HEK293 (cell line): ENCODE measurements at regions not wholly inside any gene's neighbourhood (a gene's known extent, or its start where the extent isn't known, plus 50 kb on each side); places are given as distances from the start of the nearest gene placed in this dataset.

Experiments
- BCL11A ChIP-seq: fragments of 450-650 bp; formaldehyde crosslinking; IDR thresholded peaks from 2 replicates; pipeline ENCODE4 v1.5.1; 2016; ENCODE audit warnings: low read depth, missing biosample characterization, missing genetic modification characterization
- CTCF ChIP-seq: fragments of 450-650 bp; formaldehyde crosslinking; IDR thresholded peaks from 2 replicates; pipeline ENCODE4 v1.5.1; 2016; ENCODE audit warnings: missing biosample characterization, missing genetic modification characterization
- GLI4 ChIP-seq: fragments of 450-650 bp; formaldehyde crosslinking; IDR thresholded peaks from 2 replicates; pipeline ENCODE4 v1.5.1; 2016; ENCODE audit warnings: missing biosample characterization, missing genetic modification characterization
- KLF10 ChIP-seq: fragments of 450-650 bp; IDR thresholded peaks from 2 replicates; pipeline ENCODE4 v1.5.1; 2018; ENCODE audit warnings: missing biosample characterization, mild to moderate bottlenecking, missing genetic modification characterization
- MYNN ChIP-seq: fragments of 450-650 bp; formaldehyde crosslinking; IDR thresholded peaks from 2 replicates; pipeline ENCODE4 v1.5.1; 2016; ENCODE audit warnings: missing biosample characterization, missing genetic modification characterization, borderline replicate concordance
- YY1 ChIP-seq: fragments of 450-650 bp; formaldehyde crosslinking; IDR thresholded peaks from 2 replicates; pipeline ENCODE4 v1.5.1; 2018; ENCODE audit warnings: missing biosample characterization, missing genetic modification characterization
- ZBTB1 ChIP-seq: fragments of 450-650 bp; formaldehyde crosslinking; IDR thresholded peaks from 2 replicates; pipeline ENCODE4 v1.5.1; 2016; ENCODE audit warnings: missing biosample characterization, missing genetic modification characterization
- ZBTB26 ChIP-seq: fragments of 450-650 bp; formaldehyde crosslinking; optimal IDR thresholded peaks from 2 replicates; pipeline ENCODE3; 2016; ENCODE audit warnings: missing biosample characterization, mild to moderate bottlenecking, missing genetic modification characterization
- ZNF324 ChIP-seq: fragments of 450-650 bp; formaldehyde crosslinking; IDR thresholded peaks from 2 replicates; pipeline ENCODE4 v1.5.1; 2016; ENCODE audit warnings: missing biosample characterization, missing genetic modification characterization
- ZNF354C ChIP-seq: fragments of 450-650 bp; formaldehyde crosslinking; IDR thresholded peaks from 2 replicates; pipeline ENCODE4 v1.5.1; 2016; ENCODE audit warnings: missing biosample characterization, missing genetic modification characterization, low read depth, borderline replicate concordance
- ZNF513 ChIP-seq: fragments of 450-650 bp; IDR thresholded peaks from 2 replicates; pipeline ENCODE4 v1.5.1; 2018; ENCODE audit warnings: missing biosample characterization, missing genetic modification characterization
- ZNF768 ChIP-seq: fragments of 450-650 bp; formaldehyde crosslinking; IDR thresholded peaks from 2 replicates; pipeline ENCODE4 v1.5.1; 2018; ENCODE audit warnings: missing biosample characterization, mild to moderate bottlenecking, missing genetic modification characterization
- ZNF792 ChIP-seq: fragments of 450-650 bp; formaldehyde crosslinking; IDR thresholded peaks from 2 replicates; pipeline ENCODE4 v1.5.1; 2016; ENCODE audit warnings: missing biosample characterization, missing genetic modification characterization

GRCh38 chr5:82802954-82803353 lies 274.2 kb downstream of the TMEM167A start:
- TF ChIP-seq YY1 (tag by site-specific recombination) (no peak), ZNF513 (tag by site-specific recombination) (no peak), CTCF (no peak), ZNF324 (no peak), ZNF768 (tag by site-specific recombination) (no peak), KLF10 (tag by site-specific recombination) (no peak), ZNF792 (no peak), BCL11A (no peak), MYNN (tag by site-specific recombination) (no peak), ZBTB26 (no peak), GLI4 (no peak), ZNF354C (tag by site-specific recombination) (no peak), ZBTB1 (tag by site-specific recombination) (no peak)
